ENCODE measurements at regions not wholly inside any gene's neighbourhood (a gene's known extent, or its start where the extent isn't known, plus 50 kb on each side); places are given as distances from the start of the nearest gene placed in this dataset.

- TF ChIP-seq SUZ12 (IDR thresholded peaks at IDR 0.05; ENCODE audit: extremely low read depth, insufficient read depth, insufficient read length) = no peak
- no peak for TF ChIP-seq ZNF274 (IDR thresholded peaks at IDR 0.05; ENCODE audit: low read depth, low read length)
Observed at GRCh38 chr18:77815666-77816338, 566.2 kb downstream of the GALR1 start.
